ENCODE measurements at regions not wholly inside any gene's neighbourhood (a gene's known extent, or its start where the extent isn't known, plus 50 kb on each side); places are given as distances from the start of the nearest gene placed in this dataset.

DNA sequence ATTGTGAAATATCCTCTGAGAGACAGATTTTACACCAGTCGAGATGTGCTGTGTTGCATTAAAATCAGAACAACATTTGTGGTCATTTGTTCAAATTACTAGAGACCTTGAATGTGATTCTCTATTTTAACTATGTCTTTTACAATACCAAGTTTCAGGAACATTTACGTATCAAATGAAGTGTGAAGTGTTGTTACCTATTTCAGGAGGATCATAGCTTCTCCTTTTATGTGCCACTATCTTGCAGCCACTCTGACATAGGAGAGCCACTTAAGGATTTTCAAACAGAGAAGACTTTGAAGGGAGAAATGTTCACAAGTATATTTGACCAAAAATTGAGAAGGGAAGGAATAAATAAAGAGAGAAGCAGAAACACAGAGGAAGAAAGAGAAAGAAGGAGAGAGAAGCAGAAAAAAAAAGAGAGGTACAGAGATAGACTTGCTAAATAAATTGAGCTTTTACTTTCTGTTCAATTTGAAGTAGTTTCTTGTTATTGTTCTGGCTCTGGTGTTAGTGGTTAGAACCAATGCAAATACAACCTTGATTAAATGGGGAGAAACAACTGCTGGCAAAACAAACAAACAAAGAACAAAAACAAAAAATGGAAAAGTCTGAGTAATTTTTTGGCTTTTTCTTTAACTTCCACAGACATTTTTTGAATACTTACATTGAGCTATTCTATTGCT is 1206.8 kb downstream of the CDY2B start:
- H3K4me2 ChIP-seq (ENCODE audit: insufficient read depth, low read length): no peak overlapping the region
- no peak overlapping the region for H3K4me3 ChIP-seq (replicated peaks in 1 of 3; ENCODE audit: insufficient read depth in 1 of 3, low read depth in 1 of 3, low read length in 3 of 3)
- dilution Hi-C loops (cut with MboI; ENCODE audit: extremely low pct_ligation_motif_present, low sequenced_read_pairs) (no loop called here), intact Hi-C loops (cut with micrococcal nuclease) (no loop called here)
- POLR2A ChIA-PET: no interaction called here
- no peaks in the 10 kb centered on the region for H3K79me2 ChIP-seq (ENCODE audit: control insufficient read depth, insufficient read depth, low read length)
- no peaks in the 10 kb centered on the region for H3K36me3 ChIP-seq (ENCODE audit: control insufficient read depth in 2 of 2, extremely low read depth in 1 of 2, insufficient read depth in 2 of 2, low read length in 2 of 2)
- no peak overlapping the region for H2AFZ ChIP-seq (ENCODE audit: low read depth, low read length)
- H3K9me1 ChIP-seq (replicated peaks; ENCODE audit: control insufficient read depth, extremely low read depth, insufficient read depth, low read length): no peaks in the 10 kb centered on the region
- H4K20me1 ChIP-seq (replicated peaks; ENCODE audit: control insufficient read depth, extremely low read depth, insufficient read depth, low read length): no peaks in the 10 kb centered on the region
- H3K9me3 ChIP-seq (replicated peaks; ENCODE audit: control insufficient read depth, insufficient read depth, low read length): no peaks in the 10 kb centered on the region
- no peaks in the 10 kb centered on the region for H3K4me1 ChIP-seq (ENCODE audit: control insufficient read depth, extremely low read depth, insufficient read depth, low read length)
- CTCF ChIA-PET: no interaction called here
- H3K27me3 ChIP-seq (ENCODE audit: control insufficient read depth in 2 of 2, insufficient read depth in 2 of 2, low read length in 2 of 2): no peaks in the 10 kb centered on the region
- FAIRE-seq (no peak), DNase-seq (ENCODE audit: low read depth, low spot score) (no peak)
- no TSS peak for BruUV-seq (replicated peaks)
- H3K27ac ChIP-seq (ENCODE audit: insufficient read depth, low read depth, low read length): no peak overlapping the region
- TF ChIP-seq EZH2 (IDR thresholded peaks at IDR 0.05; ENCODE audit: borderline replicate concordance, low read depth, low read length, severe bottlenecking): no peak
- TF ChIP-seq GATA2 (IDR thresholded peaks at IDR 0.05; ENCODE audit: insufficient read depth, insufficient read length, low read depth, low read length): no peak
- no peak for TF ChIP-seq MAX (IDR thresholded peaks at IDR 0.05; ENCODE audit: insufficient read depth, insufficient read length)
- TF ChIP-seq POLR2A (IDR thresholded peaks at IDR 0.05; ENCODE audit: low read depth, low read length): no peak
- TF ChIP-seq JUN (IDR thresholded peaks at IDR 0.05; ENCODE audit: borderline replicate concordance, insufficient read depth, insufficient read length, low read depth): no peak
- no peak for TF ChIP-seq POLR2AphosphoS5 (IDR thresholded peaks at IDR 0.05; ENCODE audit: insufficient read depth, low read depth, low read length)
- TF ChIP-seq FOS (IDR thresholded peaks at IDR 0.05; ENCODE audit: borderline replicate concordance, insufficient read depth, low read length): no peak
- no peak for TF ChIP-seq MYC (IDR thresholded peaks at IDR 0.05; ENCODE audit: low read depth, low read length)
- no peak for TF ChIP-seq CTCF (IDR thresholded peaks at IDR 0.05; ENCODE audit: extremely low read depth in 1 of 2, insufficient read depth in 1 of 2, low read depth in 1 of 2, low read length in 2 of 2)
- H3K9ac ChIP-seq (replicated peaks; ENCODE audit: extremely low read depth, insufficient read depth, low read length): no peak overlapping the region

All from endothelial cell of umbilical vein (primary cell).